NCI-H2227 (cell line): ENCODE measurements at regions not wholly inside any gene's neighbourhood (a gene's known extent, or its start where the extent isn't known, plus 50 kb on each side); places are given as distances from the start of the nearest gene placed in this dataset.
"Not testable (repeated sequence)": the region's sequence is repeated elsewhere in the genome, so short reads cannot be mapped to it uniquely, and the experiment has no call there.

Source experiments
- DNase-seq: peaks from one replicate; lab custom pipeline; 2025; ENCODE audit not compliant: unreplicated experiment; lab: John Stamatoyannopoulos, UW

GRCh38 chr4:127394516-127394915 is 238.2 kb upstream of the INTU start:
- no peak for DNase-seq

- DNase-seq = no peak
These were observed 232.5 kb upstream of the INTU start for GRCh38 chr4:127400276-127400675.

- peak; percentile 0 for DNase-seq
These were observed 231.9 kb upstream of the INTU start for GRCh38 chr4:127400731-127401346.

- DNase-seq = no peak
These were observed 229.2 kb upstream of the INTU start for GRCh38 chr4:127403471-127404084.

GRCh38 chr4:127406187-127406586 is 226.6 kb upstream of the INTU start:
- DNase-seq = no peak

GRCh38 chr4:127407572-127407971 is 225.2 kb upstream of the INTU start:
- not testable (repeated sequence) for DNase-seq

GRCh38 chr4:127410201-127410600 is 222.6 kb upstream of the INTU start:
- DNase-seq = no peak

- DNase-seq = no peak
These were observed 222.1 kb upstream of the INTU start for GRCh38 chr4:127410644-127411043.

- DNase-seq = no peak
These were observed 217.7 kb upstream of the INTU start for GRCh38 chr4:127414951-127415606.

- DNase-seq = no peak
These were observed 216.6 kb upstream of the INTU start for GRCh38 chr4:127416115-127416514.

GRCh38 chr4:127417885-127418535 is 214.7 kb upstream of the INTU start:
- DNase-seq = no peak

- no peak for DNase-seq
These were observed 213.3 kb upstream of the INTU start for GRCh38 chr4:127419431-127419830.

- DNase-seq = no peak
These were observed 211.3 kb upstream of the INTU start for GRCh38 chr4:127421437-127421836.

- no peak for DNase-seq
These were observed 207.4 kb upstream of the INTU start for GRCh38 chr4:127425202-127425845.

- DNase-seq = no peak
These were observed 206.9 kb upstream of the INTU start for GRCh38 chr4:127425851-127426250.

GRCh38 chr4:127441571-127441970 is 191.2 kb upstream of the INTU start:
- DNase-seq = no peak

- DNase-seq = no peak
These were observed 187.3 kb upstream of the INTU start for GRCh38 chr4:127445471-127445870.

GRCh38 chr4:127446427-127446885 is 186.3 kb upstream of the INTU start:
- no peak for DNase-seq

GRCh38 chr4:127448986-127449385 is 183.8 kb upstream of the INTU start:
- DNase-seq = no peak

GRCh38 chr4:127449449-127449848 is 183.3 kb upstream of the INTU start:
- DNase-seq = no peak

- DNase-seq = no peak
These were observed 182.5 kb upstream of the INTU start for GRCh38 chr4:127450276-127450675.
